ENCODE measurements at regions not wholly inside any gene's neighbourhood (a gene's known extent, or its start where the extent isn't known, plus 50 kb on each side); places are given as distances from the start of the nearest gene placed in this dataset.

GRCh38 chr5:14983666-14984441, 112.3 kb upstream of the ANKH start:
- TF ChIP-seq CTCF (conservative IDR thresholded peaks at IDR 0.05; ENCODE audit: control insufficient read depth, insufficient read depth, low read depth, low read length) = no peak
- no peak for DNase-seq (ENCODE audit: low read depth)
- H3K4me3 ChIP-seq (ENCODE audit: control insufficient read depth, low read depth, low read length) = no peak overlapping the region

- no peak overlapping the region for H3K4me3 ChIP-seq (ENCODE audit: control insufficient read depth, low read depth, low read length)
- DNase-seq (ENCODE audit: low read depth) = no peak
Measured at GRCh38 chr5:14980698-14981097, 109.1 kb upstream of the ANKH start.

GRCh38 chr5:14977058-14977685, 105.6 kb upstream of the ANKH start:
- H3K4me3 ChIP-seq (ENCODE audit: control insufficient read depth, low read depth, low read length) = no peak overlapping the region
- no peak for DNase-seq (ENCODE audit: low read depth)
- no peak for TF ChIP-seq CTCF (conservative IDR thresholded peaks at IDR 0.05; ENCODE audit: control insufficient read depth, insufficient read depth, low read depth, low read length)

More at GRCh38 chr5:14980698-14981097, 109.1 kb upstream of the ANKH start:
- no peak for TF ChIP-seq CTCF (conservative IDR thresholded peaks at IDR 0.05; ENCODE audit: control insufficient read depth, insufficient read depth, low read depth, low read length)

GRCh38 chr5:14976486-14976885, 104.9 kb upstream of the ANKH start:
- no peak overlapping the region for H3K4me3 ChIP-seq (ENCODE audit: control insufficient read depth, low read depth, low read length)
- no peak for TF ChIP-seq CTCF (conservative IDR thresholded peaks at IDR 0.05; ENCODE audit: control insufficient read depth, insufficient read depth, low read depth, low read length)
- DNase-seq (ENCODE audit: low read depth) = no peak

GRCh38 chr5:14971873-14972272, 100.3 kb upstream of the ANKH start:
- H3K4me3 ChIP-seq (ENCODE audit: control insufficient read depth, low read depth, low read length) = no peak overlapping the region
- DNase-seq (ENCODE audit: low read depth) = no peak
- no peak for TF ChIP-seq CTCF (conservative IDR thresholded peaks at IDR 0.05; ENCODE audit: control insufficient read depth, insufficient read depth, low read depth, low read length)

- no peak for TF ChIP-seq CTCF (conservative IDR thresholded peaks at IDR 0.05; ENCODE audit: control insufficient read depth, insufficient read depth, low read depth, low read length)
- no peak for DNase-seq (ENCODE audit: low read depth)
- H3K4me3 ChIP-seq (ENCODE audit: control insufficient read depth, low read depth, low read length) = no peak overlapping the region
Measured at GRCh38 chr5:14968796-14969195, 97.2 kb upstream of the ANKH start.

Measured in fibroblast of mammary gland (primary cell).